ENCODE measurements at regions not wholly inside any gene's neighbourhood (a gene's known extent, or its start where the extent isn't known, plus 50 kb on each side); places are given as distances from the start of the nearest gene placed in this dataset.

DNA sequence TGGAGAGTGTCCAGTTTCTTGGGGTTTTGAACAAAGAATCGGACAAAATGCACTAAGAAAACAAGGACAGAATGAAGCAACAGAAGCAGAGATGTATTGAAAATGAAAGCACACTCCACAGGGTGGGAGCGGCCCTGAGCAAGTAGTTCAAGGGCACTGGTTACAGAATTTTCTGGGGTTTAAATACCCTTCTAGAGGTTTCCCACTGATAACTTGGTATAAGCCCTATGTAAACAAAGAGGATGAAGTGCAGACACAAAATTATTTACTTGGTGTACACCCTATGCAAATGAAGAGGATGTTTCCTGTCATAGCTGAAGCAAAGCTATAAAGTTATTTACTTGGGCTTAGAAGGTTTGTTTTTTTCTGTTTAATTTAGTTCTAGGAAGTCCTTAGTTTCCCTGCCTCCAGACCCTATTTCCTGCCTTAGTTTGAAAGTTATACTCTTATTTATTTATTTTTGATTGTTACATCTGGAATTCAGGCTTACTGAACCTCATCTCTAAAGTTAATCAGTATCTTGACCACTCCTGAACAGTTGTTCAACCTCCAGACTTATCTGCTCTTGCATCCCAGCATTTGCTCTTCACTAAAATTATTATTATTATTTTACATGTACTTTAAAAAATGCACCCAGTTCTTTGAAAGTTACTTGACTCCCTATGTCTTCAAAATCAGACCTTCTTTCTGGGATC is 193.5 kb downstream of the SPP2 start:
- no peak for DNase-seq

DNA sequence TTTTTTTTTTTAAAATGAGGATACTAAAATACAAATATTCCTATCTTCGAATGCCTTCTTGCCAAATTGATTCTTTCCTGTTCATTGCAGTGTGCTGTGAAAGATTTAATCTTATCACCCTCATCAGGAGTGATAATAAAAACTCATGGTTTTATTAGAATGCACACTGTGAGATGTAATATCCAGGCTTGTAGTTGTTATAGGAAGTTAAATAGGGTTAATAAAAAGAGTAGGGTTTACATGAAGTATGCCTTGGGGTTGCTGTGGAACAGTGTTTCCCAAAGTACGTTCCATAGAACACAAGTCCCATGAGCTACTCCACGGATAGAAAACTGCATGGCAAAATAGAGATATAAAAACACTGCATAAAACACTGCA is 191.9 kb downstream of the SPP2 start:
- DNase-seq, result no peak

GRCh38 chr2:234241656-234242458 is 191.4 kb downstream of the SPP2 start:
- DNase-seq, result no peak

DNA sequence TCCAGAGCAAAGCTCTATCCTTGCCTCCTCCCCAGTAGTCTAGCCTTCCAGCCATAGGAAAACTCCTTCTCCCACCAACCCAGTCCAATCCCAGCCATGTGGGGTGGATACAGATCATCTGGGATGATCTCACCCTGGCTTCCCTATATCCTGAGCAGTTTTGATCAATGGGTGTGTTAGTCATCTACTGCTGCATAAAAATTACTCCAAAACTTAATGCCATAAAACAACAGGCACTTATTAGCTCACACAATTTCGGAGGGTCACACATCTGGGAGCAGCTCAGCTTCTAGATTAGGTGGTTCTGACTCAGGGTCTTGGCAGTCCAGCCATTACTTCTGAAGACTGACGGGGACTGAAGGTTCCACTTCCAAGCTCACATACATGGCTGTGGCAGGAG is 190.4 kb downstream of the SPP2 start:
- DNase-seq, result no peak

DNA sequence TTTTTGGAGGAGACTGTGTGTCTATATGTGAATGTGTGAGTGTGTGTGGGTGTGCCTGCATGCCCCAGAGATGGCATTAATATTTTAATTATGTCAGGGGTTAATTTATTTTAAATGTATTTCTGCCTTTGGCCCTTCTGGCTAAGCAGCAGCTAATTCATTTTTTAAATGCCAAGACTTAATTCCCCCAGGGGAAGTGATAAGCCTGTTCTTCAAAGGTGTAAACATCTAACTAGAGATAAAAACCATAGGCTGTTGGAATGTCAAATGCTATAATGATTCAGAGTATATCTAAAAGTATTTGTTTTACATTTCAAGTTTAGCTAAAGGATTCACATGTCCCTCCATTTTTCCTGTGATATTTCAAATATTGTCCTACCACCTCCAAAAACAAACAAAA is 184.7 kb downstream of the SPP2 start:
- DNase-seq, result no peak

DNA sequence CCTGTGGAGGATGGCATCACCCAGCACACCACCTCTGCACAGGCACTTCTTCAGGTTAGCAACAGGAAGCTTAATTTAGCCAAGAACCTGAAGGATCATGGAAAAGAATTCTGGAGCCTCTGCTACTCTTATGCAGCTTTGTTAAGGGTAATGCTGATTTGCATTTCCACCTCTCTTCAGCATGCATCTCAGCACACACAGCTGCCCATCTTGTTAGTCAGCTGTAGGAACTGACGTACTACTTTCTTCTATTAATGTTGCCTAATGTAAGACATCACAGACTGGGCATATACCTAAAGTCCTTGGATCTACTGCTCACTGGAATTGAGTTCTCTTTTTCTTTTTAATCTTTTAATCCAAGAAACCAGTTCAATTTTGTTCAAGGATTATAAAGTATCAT is 181.0 kb downstream of the SPP2 start:
- no peak for DNase-seq

DNA sequence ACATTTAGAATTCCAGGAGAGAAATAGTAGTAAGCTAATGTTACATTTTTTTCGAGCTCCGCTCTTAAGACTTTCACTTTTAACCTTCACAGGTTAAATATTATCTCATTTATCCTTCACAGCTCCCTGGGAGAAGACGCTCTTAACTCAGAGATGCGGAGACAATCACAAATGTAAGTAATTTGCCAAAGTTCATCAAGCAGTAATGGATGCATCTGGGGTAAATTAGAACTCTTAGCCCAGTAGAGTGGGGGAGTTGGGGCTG is 168.5 kb downstream of the SPP2 start:
- no peak for DNase-seq

- DNase-seq, result no peak
Observed at GRCh38 chr2:234218266-234219045, 168.0 kb downstream of the SPP2 start.

DNA sequence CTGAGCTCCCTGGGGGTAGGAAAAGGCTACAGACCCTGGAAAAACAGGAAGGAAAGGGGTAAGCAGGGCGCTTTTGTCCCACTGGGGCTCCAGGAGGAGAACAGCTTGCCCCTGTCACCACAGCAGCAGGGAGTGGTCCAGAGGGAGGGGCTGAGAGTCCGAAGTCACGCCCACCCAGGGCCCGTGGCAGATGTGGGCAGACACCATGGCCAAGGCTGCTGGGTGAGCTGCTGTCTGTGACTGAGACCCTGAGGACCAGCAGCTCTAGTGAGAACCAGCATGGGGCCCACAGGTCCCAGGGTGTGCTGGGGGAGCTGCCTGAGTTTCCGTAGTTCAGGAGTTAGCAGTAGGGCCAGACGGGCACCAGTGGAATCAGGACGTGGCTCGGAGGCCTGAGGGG is 162.0 kb downstream of the SPP2 start:
- DNase-seq, result no peak

DNA sequence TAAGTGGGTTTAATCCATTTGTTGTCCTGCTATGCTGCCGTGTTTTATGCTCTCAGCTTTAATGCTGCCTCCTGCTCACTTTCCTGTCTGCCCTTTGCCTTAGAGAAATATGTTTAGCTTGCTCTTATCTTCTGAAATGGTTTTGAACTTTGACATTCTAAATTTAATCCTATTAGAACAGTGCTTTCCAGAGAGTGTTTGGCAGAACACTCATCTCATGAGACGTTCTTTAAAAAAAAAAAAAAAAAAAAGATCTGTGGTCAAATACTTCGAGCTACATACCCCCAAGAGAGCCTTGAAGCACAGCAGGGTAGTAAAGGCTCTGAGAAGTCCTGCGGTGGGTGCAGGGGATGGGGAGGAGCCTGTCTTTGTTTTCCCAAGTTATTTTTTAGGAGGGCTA is 161.3 kb downstream of the SPP2 start:
- DNase-seq, result no peak

- DNase-seq, result no peak
Observed at GRCh38 chr2:234206738-234207137, 156.2 kb downstream of the SPP2 start.

DNA sequence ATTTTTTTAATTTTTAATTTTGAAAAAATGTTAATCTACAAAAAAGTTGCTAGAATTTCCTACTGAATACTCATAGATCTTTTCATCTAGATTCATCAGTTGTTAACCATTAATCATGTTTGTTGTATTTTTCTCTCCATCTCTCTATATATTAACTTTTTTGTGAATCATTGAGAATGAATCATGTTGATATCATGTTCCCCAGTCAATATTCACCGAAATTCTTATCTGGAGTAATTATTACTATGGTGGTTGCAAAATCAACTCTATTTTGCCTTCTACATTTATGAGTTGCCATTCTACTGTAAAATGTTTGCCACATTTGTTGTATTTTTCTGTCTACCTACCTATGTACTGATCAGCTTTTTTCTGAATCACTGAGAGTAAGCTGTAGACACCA is 154.0 kb downstream of the SPP2 start:
- DNase-seq, result no peak

- no peak for DNase-seq
Observed at GRCh38 chr2:234203135-234203984, 152.9 kb downstream of the SPP2 start.

DNA sequence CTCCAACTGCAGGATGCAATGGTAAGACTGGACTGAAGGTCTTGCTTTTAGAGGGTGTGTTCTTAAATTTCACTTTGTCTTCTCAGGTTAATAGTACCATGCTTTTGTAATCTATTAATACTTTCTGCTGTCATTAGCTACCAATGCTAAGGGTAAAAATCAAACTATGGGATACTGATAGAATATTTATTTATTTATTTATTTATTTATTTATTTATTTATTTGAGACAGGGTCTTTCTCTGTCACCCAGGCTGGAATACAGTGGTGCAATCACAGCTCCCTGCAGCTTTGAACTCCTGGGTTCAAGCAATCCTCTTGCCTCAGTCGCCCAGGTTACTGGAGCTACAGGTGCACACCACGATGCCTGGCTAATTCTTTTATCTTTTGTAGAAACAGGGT is 152.1 kb downstream of the SPP2 start:
- DNase-seq, result no peak

DNA sequence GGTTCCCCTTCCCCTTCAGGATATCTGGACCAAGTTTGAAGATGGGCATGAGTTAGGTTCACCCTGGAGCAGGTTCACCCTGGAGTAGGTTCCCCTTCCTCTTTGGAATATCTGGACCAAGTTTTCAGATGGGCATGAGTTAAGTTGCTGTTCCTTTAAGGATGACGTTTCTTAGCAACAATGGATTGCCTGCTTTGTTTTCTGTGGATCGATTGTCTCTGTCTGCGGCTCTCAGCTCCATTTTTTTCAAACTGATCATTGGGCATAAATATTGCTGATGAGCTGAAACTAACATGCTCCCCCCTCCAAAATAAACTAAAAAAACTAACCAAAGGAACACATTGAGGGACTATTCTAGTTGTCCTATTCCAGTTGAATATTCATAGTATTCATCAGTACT is 149.5 kb downstream of the SPP2 start:
- no peak for DNase-seq

DNA sequence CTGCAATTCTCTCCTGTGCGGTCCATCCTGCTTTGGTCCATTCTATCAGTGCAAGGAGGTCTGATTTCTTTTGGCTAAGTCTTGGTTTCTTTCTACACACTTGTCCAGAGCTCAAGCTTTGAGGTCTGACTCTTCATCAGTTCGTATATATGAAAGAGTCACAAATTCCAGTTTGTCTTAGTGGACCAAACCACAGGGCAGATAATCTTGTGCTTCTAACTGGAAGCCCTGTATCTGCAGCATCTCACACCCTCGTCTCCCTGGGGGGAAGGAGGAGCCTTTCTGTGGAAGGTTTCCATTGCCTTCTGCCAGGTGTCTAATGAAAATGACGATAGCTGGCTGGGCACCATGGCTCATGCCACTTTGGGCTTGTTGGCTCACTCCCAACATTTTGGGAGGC is 148.5 kb downstream of the SPP2 start:
- no peak for DNase-seq

- no peak for DNase-seq
Observed at GRCh38 chr2:234195516-234195915, 145.0 kb downstream of the SPP2 start.

- no peak for DNase-seq
Observed at GRCh38 chr2:234193977-234194563, 143.6 kb downstream of the SPP2 start.

DNA sequence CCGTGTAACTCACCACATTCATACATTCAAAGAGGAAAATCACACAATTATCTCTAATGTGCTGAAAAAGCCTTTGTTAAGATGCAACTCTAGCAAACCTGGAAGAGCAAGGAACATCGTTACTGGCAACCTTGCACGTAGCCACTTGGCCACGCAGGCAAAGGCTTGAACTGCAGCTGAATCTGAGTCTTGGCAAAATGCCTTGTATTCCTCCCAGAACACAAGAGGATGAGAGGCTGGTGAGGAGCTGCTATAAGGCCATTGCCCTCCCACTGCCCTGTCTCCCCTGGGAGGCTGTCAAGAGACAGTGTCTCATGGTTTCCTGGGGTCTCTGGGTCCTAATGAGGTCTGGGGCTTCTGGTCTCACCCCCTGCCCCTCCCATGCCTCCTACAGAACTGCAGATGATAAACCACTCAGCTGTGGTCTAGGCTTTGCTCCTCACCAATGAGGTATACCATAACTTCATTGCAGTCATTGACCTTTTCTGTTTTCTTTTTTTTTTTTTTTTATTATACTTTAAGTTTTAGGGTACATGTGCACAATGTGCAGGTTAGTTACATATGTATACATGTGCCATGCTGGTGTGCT is 141.4 kb downstream of the SPP2 start:
- no peak for DNase-seq

DNA sequence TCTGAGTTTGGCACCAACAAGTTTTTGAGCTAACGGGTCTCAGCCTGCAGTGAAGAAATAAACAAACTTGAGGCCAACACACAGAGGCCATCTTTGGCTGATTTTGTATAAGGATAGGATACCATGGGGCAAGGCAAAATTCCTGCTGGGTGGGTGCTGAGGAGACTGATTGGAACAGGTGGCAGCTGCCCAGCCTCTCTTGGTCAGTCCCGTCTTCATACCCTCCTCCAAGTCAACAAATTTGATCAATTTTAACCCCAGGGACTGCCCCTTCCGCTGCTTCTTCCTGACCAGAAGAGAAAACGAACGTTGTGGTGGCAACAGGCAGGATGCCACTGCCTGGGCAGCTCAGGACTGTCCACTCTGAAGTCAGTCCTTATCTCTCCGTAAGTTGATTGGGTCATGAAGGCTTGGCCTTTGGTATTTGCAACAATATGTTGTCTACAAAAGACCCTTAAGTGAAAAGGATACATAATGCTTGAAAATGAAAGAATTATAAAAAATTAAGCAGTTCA is 139.3 kb downstream of the SPP2 start:
- no peak for DNase-seq

- DNase-seq, result no peak
Observed at GRCh38 chr2:234189230-234189629, 138.7 kb downstream of the SPP2 start.

GRCh38 chr2:234187646-234188174 is 137.2 kb downstream of the SPP2 start:
- DNase-seq, result no peak
